ENCODE measurements at regions not wholly inside any gene's neighbourhood (a gene's known extent, or its start where the extent isn't known, plus 50 kb on each side); places are given as distances from the start of the nearest gene placed in this dataset.

DNA sequence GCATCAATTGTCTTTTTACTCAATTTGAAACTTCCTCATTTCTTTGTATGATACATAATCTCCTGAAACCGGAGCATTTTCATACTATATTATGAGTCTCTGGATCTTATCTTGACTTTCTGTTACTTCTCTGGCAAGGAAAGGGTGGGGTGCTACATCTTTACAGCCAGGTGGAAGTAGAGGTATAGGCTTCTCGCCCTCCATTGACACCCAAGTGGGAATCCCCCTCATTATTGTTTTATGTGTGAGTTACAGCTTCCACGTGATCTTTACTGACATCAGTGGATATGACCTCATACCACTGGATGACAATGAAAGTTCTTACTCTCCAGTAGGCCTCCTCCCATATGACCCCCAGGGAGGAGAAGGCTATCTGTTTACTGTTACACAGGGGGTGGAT is 262.1 kb upstream of the DACH1 start:
- H3K9ac ChIP-seq (ENCODE audit: insufficient read depth, low read length) = no peak overlapping the region
- H3K79me2 ChIP-seq (ENCODE audit: control insufficient read depth, insufficient read depth, low read length) = no peaks in the 10 kb centered on the region
- no peaks in the 10 kb centered on the region for H3K9me3 ChIP-seq (ENCODE audit: control insufficient read depth, insufficient read depth, low read depth, low read length)
- TF ChIP-seq, protein P1, sequence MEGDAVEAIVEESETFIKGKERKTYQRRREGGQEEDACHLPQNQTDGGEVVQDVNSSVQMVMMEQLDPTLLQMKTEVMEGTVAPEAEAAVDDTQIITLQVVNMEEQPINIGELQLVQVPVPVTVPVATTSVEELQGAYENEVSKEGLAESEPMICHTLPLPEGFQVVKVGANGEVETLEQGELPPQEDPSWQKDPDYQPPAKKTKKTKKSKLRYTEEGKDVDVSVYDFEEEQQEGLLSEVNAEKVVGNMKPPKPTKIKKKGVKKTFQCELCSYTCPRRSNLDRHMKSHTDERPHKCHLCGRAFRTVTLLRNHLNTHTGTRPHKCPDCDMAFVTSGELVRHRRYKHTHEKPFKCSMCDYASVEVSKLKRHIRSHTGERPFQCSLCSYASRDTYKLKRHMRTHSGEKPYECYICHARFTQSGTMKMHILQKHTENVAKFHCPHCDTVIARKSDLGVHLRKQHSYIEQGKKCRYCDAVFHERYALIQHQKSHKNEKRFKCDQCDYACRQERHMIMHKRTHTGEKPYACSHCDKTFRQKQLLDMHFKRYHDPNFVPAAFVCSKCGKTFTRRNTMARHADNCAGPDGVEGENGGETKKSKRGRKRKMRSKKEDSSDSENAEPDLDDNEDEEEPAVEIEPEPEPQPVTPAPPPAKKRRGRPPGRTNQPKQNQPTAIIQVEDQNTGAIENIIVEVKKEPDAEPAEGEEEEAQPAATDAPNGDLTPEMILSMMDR (conservative IDR thresholded peaks at IDR 0.05 in 1 of 2, IDR thresholded peaks at IDR 0.05 in 1 of 2; ENCODE audit: low read depth in 1 of 2, low read length in 2 of 2) = no peak
- TF ChIP-seq EZH2 (IDR thresholded peaks at IDR 0.05; ENCODE audit: low read length, missing control alignments) = no peak
- H2AFZ ChIP-seq (ENCODE audit: low read length) = no peak overlapping the region
- no peak overlapping the region for H3K27ac ChIP-seq (ENCODE audit: insufficient read depth, low read length)
- DNase-seq (ENCODE audit: low read depth in 2 of 2) = no peak
- H3K36me3 ChIP-seq (ENCODE audit: control insufficient read depth, insufficient read depth, low read length) = no peaks in the 10 kb centered on the region
- no peak overlapping the region for H3K4me2 ChIP-seq (ENCODE audit: extremely low read depth, insufficient read depth, low read length)
- H3K27me3 ChIP-seq (ENCODE audit: control insufficient read depth, insufficient read depth, low read length) = no peaks in the 10 kb centered on the region
- no peaks in the 10 kb centered on the region for H4K20me1 ChIP-seq (ENCODE audit: control insufficient read depth, extremely low read depth, insufficient read depth, low read length)
- no peaks in the 10 kb centered on the region for H3K4me1 ChIP-seq (ENCODE audit: control insufficient read depth, extremely low read depth, insufficient read depth, low read length)
- H3K4me3 ChIP-seq (replicated peaks in 1 of 4; ENCODE audit: control extremely low read depth in 1 of 4, insufficient read depth in 1 of 4, low read depth in 3 of 4, low read length in 4 of 4) = no peak overlapping the region

DNA sequence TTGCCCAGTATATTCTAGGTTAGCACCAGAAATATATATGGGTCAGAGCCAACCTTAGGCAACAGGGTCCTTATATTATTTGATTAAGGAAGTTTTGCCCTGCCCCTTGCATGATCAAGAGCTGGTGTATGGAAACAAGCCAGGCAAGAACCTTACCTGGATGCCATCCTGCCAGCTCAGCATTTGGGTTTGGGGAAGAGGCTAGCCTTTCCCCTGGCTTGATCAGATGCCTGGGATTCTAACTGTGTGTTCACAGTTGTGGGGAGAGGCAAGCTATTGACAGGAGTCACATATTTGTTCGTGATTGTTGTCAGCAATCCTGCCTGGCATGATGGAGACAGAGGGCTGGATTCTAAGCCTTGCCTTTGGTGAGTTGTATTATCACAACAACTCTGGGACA is 260.0 kb upstream of the DACH1 start:
- Histone ChIP-seq H3K4me2 (ENCODE audit: extremely low read depth, insufficient read depth, low read length) (no peak overlapping the region), H4K20me1 (ENCODE audit: control insufficient read depth, extremely low read depth, insufficient read depth, low read length) (no peaks in the 10 kb centered on the region), H3K27ac (ENCODE audit: insufficient read depth, low read length) (no peak overlapping the region), H3K9me3 (ENCODE audit: control insufficient read depth, insufficient read depth, low read depth, low read length) (no peaks in the 10 kb centered on the region), H2AFZ (ENCODE audit: low read length) (no peak overlapping the region), H3K27me3 (ENCODE audit: control insufficient read depth, insufficient read depth, low read length) (no peaks in the 10 kb centered on the region), H3K9ac (ENCODE audit: insufficient read depth, low read length) (no peak overlapping the region), H3K36me3 (ENCODE audit: control insufficient read depth, insufficient read depth, low read length) (no peaks in the 10 kb centered on the region), H3K79me2 (ENCODE audit: control insufficient read depth, insufficient read depth, low read length) (no peaks in the 10 kb centered on the region), H3K4me3 (replicated peaks in 1 of 4; ENCODE audit: control extremely low read depth in 1 of 4, insufficient read depth in 1 of 4, low read depth in 3 of 4, low read length in 4 of 4) (no peak overlapping the region), H3K4me1 (ENCODE audit: control insufficient read depth, extremely low read depth, insufficient read depth, low read length) (no peaks in the 10 kb centered on the region)
- no peak for DNase-seq (ENCODE audit: low read depth in 2 of 2)
- TF ChIP-seq, protein P1 (conservative IDR thresholded peaks at IDR 0.05 in 1 of 2, IDR thresholded peaks at IDR 0.05 in 1 of 2; ENCODE audit: low read depth in 1 of 2, low read length in 2 of 2) = no peak
- TF ChIP-seq EZH2 (IDR thresholded peaks at IDR 0.05; ENCODE audit: low read length, missing control alignments) = no peak

DNA sequence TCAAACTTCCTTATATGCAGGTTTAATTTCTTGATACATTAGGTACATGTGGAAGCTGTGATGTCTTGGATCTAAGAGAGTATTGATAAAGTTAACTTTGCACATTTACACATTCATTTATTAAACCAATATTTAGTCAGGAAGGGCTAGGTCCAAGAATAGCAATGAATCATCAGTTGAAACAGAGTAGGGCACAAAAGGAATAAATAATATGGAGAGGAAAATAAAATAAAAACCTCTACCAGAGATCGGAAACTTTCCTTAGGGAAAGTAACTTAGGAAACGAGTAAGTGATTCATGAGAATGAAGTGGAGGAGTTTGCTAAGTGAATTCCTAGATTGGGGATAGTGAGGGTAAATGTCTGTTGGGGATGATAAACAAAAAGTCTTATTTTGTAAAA is 259.4 kb upstream of the DACH1 start:
- no peaks in the 10 kb centered on the region for H3K27me3 ChIP-seq (ENCODE audit: control insufficient read depth, insufficient read depth, low read length)
- DNase-seq (ENCODE audit: low read depth in 2 of 2) = peak; percentile 5 to 56
- no peaks in the 10 kb centered on the region for H3K79me2 ChIP-seq (ENCODE audit: control insufficient read depth, insufficient read depth, low read length)
- H4K20me1 ChIP-seq (ENCODE audit: control insufficient read depth, extremely low read depth, insufficient read depth, low read length) = no peaks in the 10 kb centered on the region
- H3K27ac ChIP-seq (ENCODE audit: insufficient read depth, low read length) = no peak overlapping the region
- no peak overlapping the region for H3K4me3 ChIP-seq (replicated peaks in 1 of 4; ENCODE audit: control extremely low read depth in 1 of 4, insufficient read depth in 1 of 4, low read depth in 3 of 4, low read length in 4 of 4)
- TF ChIP-seq, protein P1 (conservative IDR thresholded peaks at IDR 0.05 in 1 of 2, IDR thresholded peaks at IDR 0.05 in 1 of 2; ENCODE audit: low read depth in 1 of 2, low read length in 2 of 2) = no peak
- no peak for TF ChIP-seq EZH2 (IDR thresholded peaks at IDR 0.05; ENCODE audit: low read length, missing control alignments)
- no peak overlapping the region for H2AFZ ChIP-seq (ENCODE audit: low read length)
- H3K36me3 ChIP-seq (ENCODE audit: control insufficient read depth, insufficient read depth, low read length) = no peaks in the 10 kb centered on the region
- H3K9ac ChIP-seq (ENCODE audit: insufficient read depth, low read length) = no peak overlapping the region
- H3K4me2 ChIP-seq (ENCODE audit: extremely low read depth, insufficient read depth, low read length) = no peak overlapping the region
- H3K9me3 ChIP-seq (ENCODE audit: control insufficient read depth, insufficient read depth, low read depth, low read length) = no peaks in the 10 kb centered on the region
- no peaks in the 10 kb centered on the region for H3K4me1 ChIP-seq (ENCODE audit: control insufficient read depth, extremely low read depth, insufficient read depth, low read length)

All from fibroblast of lung (primary cell).